Stomach (tissue), 8 donors: ENCODE measurements at regions not wholly inside any gene's neighbourhood (a gene's known extent, or its start where the extent isn't known, plus 50 kb on each side); places are given as distances from the start of the nearest gene placed in this dataset.
A peak's percentile ranks its signal among the peaks of the same experiment; 100 is the strongest.

Experiments
- DNase-seq, 2 donors: peaks; one replicate each; pipeline versions ENCODE4 v3.0.0 to v3.0.0-alpha.2; 2013 to 2019
- H3K27ac ChIP-seq, 5 donors: fragments of 200-600 bp in 4 of 5; sonication (generic) in 4 of 5; one replicate each; pipeline ENCODE4 v1.5.1; 2013 to 2019; ENCODE audit warnings: mild to moderate bottlenecking in 1 of 5, moderate library complexity in 1 of 5
- H3K27me3 ChIP-seq, 3 donors: fragments of 200-600 bp; sonication (generic); one replicate each; pipeline ENCODE4 v1.5.1; 2017 to 2019; ENCODE audit warnings: mixed run types in 1 of 3
- H3K36me3 ChIP-seq, 4 donors: fragments of 200-600 bp; sonication (generic); 1 replicate in 3 of 4; 2 replicates in 1 of 4; pipeline ENCODE4 v1.5.1; 2016 to 2019
- H3K4me1 ChIP-seq, 4 donors: fragments of 200-600 bp; sonication (generic); one replicate each; pipeline ENCODE4 v1.5.1; 2016 to 2019
- H3K4me3 ChIP-seq, 4 donors: fragments of 200-600 bp; sonication (generic) in 3 of 4; one replicate each; pipeline ENCODE4 v1.5.1; 2016 to 2019; ENCODE audit warnings: mild to moderate bottlenecking in 1 of 4
- H3K9me3 ChIP-seq, 4 donors: fragments of 200-600 bp; sonication (generic); one replicate each; pipeline ENCODE4 v1.5.1; 2016 to 2019
- EP300 ChIP-seq: sonication (generic); formaldehyde crosslinking; IDR thresholded peaks from one replicate; pipeline ENCODE4 v1.6.1; 2017; ENCODE audit warnings: antibody characterized with exemption
- POLR2A ChIP-seq, 4 donors: fragments of 450-650 bp; IDR thresholded peaks; one replicate each; pipeline ENCODE4 v1.6.1; 2016; ENCODE audit warnings: antibody characterized with exemption in 4 of 4, control low read depth in 2 of 4, mild to moderate bottlenecking in 1 of 4, moderate library complexity in 1 of 4
- POLR2AphosphoS5 ChIP-seq, 3 donors: sonication (generic); formaldehyde crosslinking; IDR thresholded peaks; one replicate each; pipeline ENCODE4 v1.6.1; 2016; ENCODE audit warnings: antibody characterized with exemption in 3 of 3
- WGBS, 5 donors: extraction: QIAGEN DNeasy Blood & Tissue Kit in 3 of 5; methylation state at CpG; one replicate each; pipeline versions ENCODE4 v1.1.5 to v1.1.7; 2013 to 2018; 5-methylcytosine and 5-hydroxymethylcytosine counted together
- intact Hi-C: fragments of 100-400 bp; cut with DNase I; formaldehyde crosslinking; loops from one replicate; pipeline ENCODE4 v1.15.1; 2023; ENCODE audit warnings: low total_unique reads
- TF ChIP-seq, protein P1 (sequence below), 7 experiments: fragments of 450-650 bp in 4 of 7; fragments of 200-600 bp in 3 of 7; sonication (generic) in 3 of 7; IDR thresholded peaks; one replicate each; pipeline ENCODE4 v1.5.1; 2016 to 2019; ENCODE audit warnings: antibody characterized with exemption in 7 of 7, control low read depth in 2 of 7, mild to moderate bottlenecking in 1 of 7
- donor health status: healthy with polysubstance abuse.
- donor health status: Bipolar disorder and iron deficiency.
- donor health status: healthy.

- TF ChIP-seq POLR2AphosphoS5 (IDR thresholded peaks at IDR 0.05) (no peak), POLR2A (IDR thresholded peaks at IDR 0.05) (no peak), EP300 (no peak)
- TF ChIP-seq, protein P1, sequence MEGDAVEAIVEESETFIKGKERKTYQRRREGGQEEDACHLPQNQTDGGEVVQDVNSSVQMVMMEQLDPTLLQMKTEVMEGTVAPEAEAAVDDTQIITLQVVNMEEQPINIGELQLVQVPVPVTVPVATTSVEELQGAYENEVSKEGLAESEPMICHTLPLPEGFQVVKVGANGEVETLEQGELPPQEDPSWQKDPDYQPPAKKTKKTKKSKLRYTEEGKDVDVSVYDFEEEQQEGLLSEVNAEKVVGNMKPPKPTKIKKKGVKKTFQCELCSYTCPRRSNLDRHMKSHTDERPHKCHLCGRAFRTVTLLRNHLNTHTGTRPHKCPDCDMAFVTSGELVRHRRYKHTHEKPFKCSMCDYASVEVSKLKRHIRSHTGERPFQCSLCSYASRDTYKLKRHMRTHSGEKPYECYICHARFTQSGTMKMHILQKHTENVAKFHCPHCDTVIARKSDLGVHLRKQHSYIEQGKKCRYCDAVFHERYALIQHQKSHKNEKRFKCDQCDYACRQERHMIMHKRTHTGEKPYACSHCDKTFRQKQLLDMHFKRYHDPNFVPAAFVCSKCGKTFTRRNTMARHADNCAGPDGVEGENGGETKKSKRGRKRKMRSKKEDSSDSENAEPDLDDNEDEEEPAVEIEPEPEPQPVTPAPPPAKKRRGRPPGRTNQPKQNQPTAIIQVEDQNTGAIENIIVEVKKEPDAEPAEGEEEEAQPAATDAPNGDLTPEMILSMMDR (IDR thresholded peaks at IDR 0.05): no peak
- DNase-seq: no peak
- intact Hi-C loops: no loop called here
- H3K4me3 ChIP-seq: no peak overlapping the region
- no peaks in the 10 kb centered on the region for H3K9me3 ChIP-seq
- no peaks in the 10 kb centered on the region for H3K27me3 ChIP-seq
- no peaks in the 10 kb centered on the region for H3K36me3 ChIP-seq
- H3K27ac ChIP-seq: no peak overlapping the region
- H3K4me1 ChIP-seq: no peaks in the 10 kb centered on the region
- WGBS, 5 donors: 70 to 85% (median 83%) methylated on average over 5 of the region's 5 CpGs
Observed at GRCh38 chr13:67445436-67445835, 215.3 kb upstream of the PCDH9 start.

GRCh38 chr13:67443923-67444322 lies 213.8 kb upstream of the PCDH9 start:
- DNase-seq: no peak
- Histone ChIP-seq H3K36me3 (no peaks in the 10 kb centered on the region), H3K9me3 (no peaks in the 10 kb centered on the region), H3K27ac (no peak overlapping the region), H3K4me1 (no peaks in the 10 kb centered on the region), H3K4me3 (no peak overlapping the region), H3K27me3 (no peaks in the 10 kb centered on the region)
- intact Hi-C loops: no loop called here
- 69 to 79% (median 75%) methylated on average over 2 of the region's 2 CpGs for WGBS, 5 donors
- TF ChIP-seq EP300 (no peak), POLR2AphosphoS5 (IDR thresholded peaks at IDR 0.05) (no peak), POLR2A (IDR thresholded peaks at IDR 0.05) (no peak)
- TF ChIP-seq, protein P1 (IDR thresholded peaks at IDR 0.05): no peak

DNA sequence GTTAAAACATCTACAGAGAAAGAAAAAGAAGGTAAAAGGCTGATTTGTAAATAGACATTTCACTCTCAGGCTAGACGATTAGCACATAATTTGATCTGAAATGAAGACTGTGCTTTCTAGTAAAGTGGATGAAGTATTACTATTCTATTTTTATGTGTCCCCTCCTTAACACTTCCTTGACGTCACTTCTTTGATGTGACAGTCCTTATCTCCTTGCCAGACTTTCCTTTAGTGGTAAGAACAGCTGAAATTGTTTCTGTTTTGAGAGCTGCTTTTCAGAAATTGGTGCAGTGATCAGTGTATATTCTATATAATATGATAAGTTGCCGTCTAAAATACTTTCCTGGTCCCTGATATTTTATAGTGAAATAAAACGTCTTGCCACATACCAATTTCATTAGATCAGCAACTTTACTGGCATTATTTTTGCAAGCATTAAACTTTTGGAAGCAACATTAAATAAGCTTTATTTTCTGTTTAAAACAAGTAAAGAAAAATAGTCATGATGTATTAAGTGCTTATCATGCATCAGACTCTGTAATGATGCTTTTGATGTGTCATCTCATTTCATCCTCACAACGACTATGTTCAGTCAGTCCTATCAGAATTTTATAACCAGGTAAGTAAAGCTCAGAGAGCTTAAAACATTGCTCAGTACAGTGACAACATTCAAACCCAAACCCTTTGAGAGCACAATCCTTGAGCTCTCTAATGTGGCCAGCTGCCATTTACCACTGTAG lies 210.3 kb upstream of the PCDH9 start:
- Histone ChIP-seq H3K36me3 (no peaks in the 10 kb centered on the region), H3K4me1 (no peaks in the 10 kb centered on the region), H3K4me3 (no peak overlapping the region), H3K9me3 (no peaks in the 10 kb centered on the region), H3K27ac (no peak overlapping the region), H3K27me3 (no peaks in the 10 kb centered on the region)
- 27 to 42% (median 37%) methylated on average over 5 of the region's 5 CpGs for WGBS, 5 donors
- TF ChIP-seq POLR2A (IDR thresholded peaks at IDR 0.05): no peak
- intact Hi-C loops: no loop called here
- peak in 1 of 2 donors; percentile 3 for DNase-seq

- WGBS, 5 donors: 72 to 88% (median 76%) methylated on average over 1 of the region's 1 CpG
Observed at GRCh38 chr13:67439365-67439764, 209.2 kb upstream of the PCDH9 start.

DNA sequence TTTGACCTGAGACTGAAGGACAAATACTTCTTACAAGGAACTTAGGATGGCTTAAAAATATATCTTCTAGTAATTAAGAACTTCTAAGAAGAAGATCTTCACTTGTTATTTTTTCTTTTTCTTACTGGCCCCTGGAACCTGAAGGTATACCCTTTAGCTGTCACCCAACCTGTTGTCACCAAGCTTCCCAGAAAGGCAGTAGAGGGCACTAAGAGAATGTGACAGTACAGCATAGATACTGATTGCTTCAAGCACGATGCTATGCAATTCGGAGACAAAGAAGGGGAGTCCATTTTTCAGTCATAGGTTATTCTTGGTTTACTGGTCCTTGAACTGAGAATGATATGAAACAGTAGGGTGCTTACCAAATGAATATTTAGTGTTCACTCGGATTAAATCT lies 208.3 kb upstream of the PCDH9 start:
- Histone ChIP-seq H3K4me3 (no peak overlapping the region), H3K27me3 (no peaks in the 10 kb centered on the region), H3K27ac (no peak overlapping the region), H3K4me1 (no peaks in the 10 kb centered on the region), H3K36me3 (no peaks in the 10 kb centered on the region), H3K9me3 (no peaks in the 10 kb centered on the region)
- intact Hi-C loops: no loop called here
- WGBS, 5 donors: 34 to 60% (median 51%) methylated on average over 3 of the region's 3 CpGs
- peak in 1 of 2 donors; percentile 3 for DNase-seq
- TF ChIP-seq POLR2AphosphoS5 (IDR thresholded peaks at IDR 0.05) (no peak), POLR2A (IDR thresholded peaks at IDR 0.05) (no peak), EP300 (no peak)
- TF ChIP-seq, protein P1 (IDR thresholded peaks at IDR 0.05): no peak

More at GRCh38 chr13:67439365-67439764, 209.2 kb upstream of the PCDH9 start:
- DNase-seq: no peak
- H3K4me3 ChIP-seq: no peak overlapping the region
- intact Hi-C loops: no loop called here
- H3K36me3 ChIP-seq: no peaks in the 10 kb centered on the region
- no peaks in the 10 kb centered on the region for H3K27me3 ChIP-seq
- no peak overlapping the region for H3K27ac ChIP-seq
- H3K4me1 ChIP-seq: no peaks in the 10 kb centered on the region
- TF ChIP-seq POLR2A (IDR thresholded peaks at IDR 0.05) (no peak), POLR2AphosphoS5 (IDR thresholded peaks at IDR 0.05) (no peak), EP300 (no peak)
- TF ChIP-seq, protein P1 (IDR thresholded peaks at IDR 0.05): no peak
- no peaks in the 10 kb centered on the region for H3K9me3 ChIP-seq
